GM10266 (cell line): ENCODE measurements at regions not wholly inside any gene's neighbourhood (a gene's known extent, or its start where the extent isn't known, plus 50 kb on each side); places are given as distances from the start of the nearest gene placed in this dataset.
"Not testable (repeated sequence)": the region's sequence is repeated elsewhere in the genome, so short reads cannot be mapped to it uniquely, and the experiment has no call there.

Source experiments
- DNase-seq: peaks from one replicate; pipeline ENCODE4 v3.0.0; 2012; ENCODE audit errors: extremely low spot score
- CTCF ChIP-seq: IDR thresholded peaks from 2 replicates; pipeline ENCODE4 v1.5.1; 2012; ENCODE audit warnings: mild to moderate bottlenecking, low read depth; ENCODE audit not compliant: control insufficient read depth, insufficient read depth; ENCODE audit errors: missing control alignments

DNA sequence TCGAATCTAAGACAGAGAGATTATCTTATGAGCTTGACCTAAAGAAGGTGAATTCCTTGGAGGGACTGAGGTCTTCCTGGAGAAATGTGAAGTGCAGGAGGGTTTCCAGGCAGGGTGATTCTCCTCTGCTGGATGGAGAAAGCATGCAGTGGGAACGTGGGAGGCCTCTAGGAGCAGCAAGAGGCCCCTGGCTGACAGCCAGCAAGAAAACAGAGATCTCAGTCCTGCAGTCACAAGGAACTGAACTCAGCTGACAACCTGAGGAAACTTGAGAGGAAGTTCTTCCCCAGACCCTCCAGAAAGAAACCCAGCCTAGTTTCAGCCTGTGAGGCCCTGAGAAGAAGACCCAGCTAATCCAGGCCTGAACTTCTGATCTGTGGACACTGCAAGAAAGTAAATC, 345.9 kb downstream of the FAM72C start:
- no peak for TF ChIP-seq CTCF
- no peak for DNase-seq

- TF ChIP-seq CTCF, result no peak
Observed at GRCh38 chr1:143619851-143620250, 351.9 kb downstream of the FAM72C start.

GRCh38 chr1:143611159-143611558, 360.6 kb downstream of the FAM72C start:
- no peak for DNase-seq
- no peak for TF ChIP-seq CTCF

More at GRCh38 chr1:143619851-143620250, 351.9 kb downstream of the FAM72C start:
- DNase-seq, result no peak

- no peak for DNase-seq
- no peak for TF ChIP-seq CTCF
Observed at GRCh38 chr1:143610196-143610595, 361.6 kb downstream of the FAM72C start.

GRCh38 chr1:143604887-143605286, 366.9 kb downstream of the FAM72C start:
- no peak for TF ChIP-seq CTCF

GRCh38 chr1:143584508-143584907, 387.3 kb downstream of the FAM72C start:
- TF ChIP-seq CTCF, result no peak
- DNase-seq, result no peak

More at GRCh38 chr1:143604887-143605286, 366.9 kb downstream of the FAM72C start:
- DNase-seq, result no peak

DNA sequence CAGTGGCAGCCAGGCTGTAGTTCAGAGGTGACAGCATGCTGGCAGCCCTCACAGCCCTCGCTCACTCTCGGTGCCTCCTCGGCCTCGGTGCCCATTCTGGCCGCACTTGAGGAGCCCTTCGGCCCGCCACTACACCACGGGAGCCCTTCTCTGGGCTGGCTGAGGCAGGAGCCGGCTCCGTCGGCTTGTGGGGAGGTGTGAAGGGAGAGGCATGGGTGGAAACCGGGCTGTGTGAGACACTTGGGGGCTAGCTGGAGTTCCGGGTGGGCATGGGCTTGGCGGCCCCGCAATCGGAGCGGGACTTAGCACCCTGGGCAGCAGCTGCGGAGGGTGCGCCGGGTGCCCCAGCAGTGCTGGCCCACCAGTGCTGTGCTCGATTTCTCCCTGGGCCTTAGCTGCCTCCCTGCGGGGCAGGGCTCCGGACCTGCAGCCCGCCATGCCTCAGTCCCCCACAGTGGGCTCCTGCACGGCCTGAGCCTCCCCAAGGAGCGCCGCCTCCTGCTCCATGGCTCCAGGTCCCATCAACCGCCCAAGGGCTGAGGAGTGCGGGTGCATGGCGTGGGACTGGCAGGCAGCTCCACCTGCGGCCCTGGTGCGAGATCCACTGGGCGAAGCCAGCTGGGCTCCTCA, 396.8 kb downstream of the FAM72C start:
- no peak for TF ChIP-seq CTCF
- DNase-seq, result no peak

DNA sequence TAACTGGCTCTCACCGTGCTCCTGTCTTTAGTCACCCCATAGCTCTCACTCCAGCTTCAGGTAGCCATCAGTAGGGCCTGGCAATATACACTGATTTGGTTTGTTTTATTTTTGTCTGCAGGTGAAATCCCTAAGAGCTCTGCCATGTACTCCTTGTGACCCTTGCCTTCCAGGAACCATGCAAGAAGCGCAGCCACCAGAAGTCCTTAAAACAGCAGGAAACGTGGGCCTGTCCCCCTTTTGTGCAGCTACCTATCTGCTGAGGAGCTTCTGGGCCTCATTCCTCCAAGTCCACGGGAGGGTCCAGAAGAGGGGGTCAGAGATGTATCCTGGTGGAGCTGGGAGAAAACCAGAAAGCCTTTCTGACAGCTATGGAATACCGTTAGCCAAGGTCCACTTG, 399.1 kb downstream of the FAM72C start:
- DNase-seq, result not testable (repeated sequence)

GRCh38 chr1:143563761-143564160, 408.0 kb downstream of the FAM72C start:
- not testable (repeated sequence) for DNase-seq
